ENCODE measurements at regions not wholly inside any gene's neighbourhood (a gene's known extent, or its start where the extent isn't known, plus 50 kb on each side); places are given as distances from the start of the nearest gene placed in this dataset.

- DNase-seq (ENCODE audit: low spot score), result no peak
- no peaks in the 10 kb centered on the region for H3K9me3 Mint-ChIP-seq (ENCODE audit: low read depth)
- no peak overlapping the region for H3K4me3 Mint-ChIP-seq (ENCODE audit: unreplicated experiment)
- no peak for TF ChIP-seq CTCF (IDR thresholded peaks at IDR 0.05)
- peaks cover 11% of the 10 kb centered on the region for H3K27me3 Mint-ChIP-seq (ENCODE audit: low read depth)
- H3K36me3 Mint-ChIP-seq (ENCODE audit: low read depth), result no peaks in the 10 kb centered on the region
- no peak overlapping the region for H3K27ac Mint-ChIP-seq (ENCODE audit: unreplicated experiment)
- H3K4me1 Mint-ChIP-seq (ENCODE audit: low read depth), result peaks cover 6% of the 10 kb centered on the region
Observed at GRCh38 chr7:24341691-24342413, 57.9 kb downstream of the NPY start.

GRCh38 chr7:24343614-24344013, 59.6 kb downstream of the NPY start:
- Mint-ChIP-seq H3K4me3 (ENCODE audit: unreplicated experiment) (no peak overlapping the region), H3K27ac (ENCODE audit: unreplicated experiment) (no peak overlapping the region), H3K36me3 (ENCODE audit: low read depth) (no peaks in the 10 kb centered on the region), H3K27me3 (ENCODE audit: low read depth) (peaks cover under 1% of the 10 kb centered on the region), H3K4me1 (ENCODE audit: low read depth) (peaks cover 6% of the 10 kb centered on the region), H3K9me3 (ENCODE audit: low read depth) (no peaks in the 10 kb centered on the region)
- no peak for DNase-seq (ENCODE audit: low spot score)
- TF ChIP-seq CTCF (IDR thresholded peaks at IDR 0.05), result no peak

DNA sequence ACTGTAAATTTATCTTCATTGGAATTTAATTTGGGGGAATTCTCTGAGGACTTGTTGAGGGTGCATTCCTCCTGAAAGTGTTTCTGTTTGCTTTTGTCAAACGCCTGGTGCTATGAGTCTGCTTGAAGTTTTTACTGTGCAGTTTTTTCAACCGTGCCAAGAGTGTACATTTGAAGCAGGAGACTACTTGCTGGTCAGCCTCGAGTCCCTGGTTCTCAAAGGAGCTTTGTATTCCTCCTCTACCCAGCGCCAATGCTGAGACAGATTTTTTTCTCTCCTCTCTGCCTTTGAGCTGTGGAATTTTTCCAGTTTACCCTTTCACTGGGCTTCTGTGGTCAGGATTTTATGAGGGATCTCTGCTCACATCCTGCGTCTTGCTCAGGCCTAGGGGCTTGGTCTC, 62.1 kb downstream of the NPY start:
- Mint-ChIP-seq H3K27me3 (ENCODE audit: low read depth) (peaks cover 4% of the 10 kb centered on the region), H3K4me1 (ENCODE audit: low read depth) (peaks cover 6% of the 10 kb centered on the region), H3K27ac (ENCODE audit: unreplicated experiment) (no peak overlapping the region), H3K4me3 (ENCODE audit: unreplicated experiment) (no peak overlapping the region), H3K9me3 (ENCODE audit: low read depth) (no peaks in the 10 kb centered on the region), H3K36me3 (ENCODE audit: low read depth) (no peaks in the 10 kb centered on the region)
- no peak for DNase-seq (ENCODE audit: low spot score)
- no peak for TF ChIP-seq CTCF (IDR thresholded peaks at IDR 0.05)

GRCh38 chr7:24346716-24347115, 62.7 kb downstream of the NPY start:
- no peak overlapping the region for H3K27ac Mint-ChIP-seq (ENCODE audit: unreplicated experiment)
- no peaks in the 10 kb centered on the region for H3K36me3 Mint-ChIP-seq (ENCODE audit: low read depth)
- H3K9me3 Mint-ChIP-seq (ENCODE audit: low read depth), result no peaks in the 10 kb centered on the region
- H3K4me3 Mint-ChIP-seq (ENCODE audit: unreplicated experiment), result no peak overlapping the region
- no peak for DNase-seq (ENCODE audit: low spot score)
- H3K4me1 Mint-ChIP-seq (ENCODE audit: low read depth), result peaks cover 6% of the 10 kb centered on the region
- H3K27me3 Mint-ChIP-seq (ENCODE audit: low read depth), result peaks cover 7% of the 10 kb centered on the region
- TF ChIP-seq CTCF (IDR thresholded peaks at IDR 0.05), result no peak

GRCh38 chr7:24349339-24349738, 65.3 kb downstream of the NPY start:
- peaks cover 11% of the 10 kb centered on the region for H3K27me3 Mint-ChIP-seq (ENCODE audit: low read depth)
- DNase-seq (ENCODE audit: low spot score), result no peak
- peaks cover 6% of the 10 kb centered on the region for H3K4me1 Mint-ChIP-seq (ENCODE audit: low read depth)
- no peak overlapping the region for H3K4me3 Mint-ChIP-seq (ENCODE audit: unreplicated experiment)
- no peak overlapping the region for H3K27ac Mint-ChIP-seq (ENCODE audit: unreplicated experiment)
- H3K9me3 Mint-ChIP-seq (ENCODE audit: low read depth), result no peaks in the 10 kb centered on the region
- H3K36me3 Mint-ChIP-seq (ENCODE audit: low read depth), result no peaks in the 10 kb centered on the region
- no peak for TF ChIP-seq CTCF (IDR thresholded peaks at IDR 0.05)

Data from chondrocyte (in vitro differentiated cells).